ENCODE measurements at regions not wholly inside any gene's neighbourhood (a gene's known extent, or its start where the extent isn't known, plus 50 kb on each side); places are given as distances from the start of the nearest gene placed in this dataset.

GRCh38 chr16:72241008-72241407, 69.1 kb upstream of the PMFBP1 start:
- Histone ChIP-seq H3K79me2 (no peaks in the 10 kb centered on the region), H3K27me3 (no peaks in the 10 kb centered on the region), H3K4me3 (no peak overlapping the region), H3K9me2 (replicated peaks; ENCODE audit: insufficient read depth) (no peaks in the 10 kb centered on the region), H2AFZ (no peak overlapping the region), H3K36me3 (replicated peaks; ENCODE audit: insufficient read depth, low read depth) (no peaks in the 10 kb centered on the region), H3K4me1 (ENCODE audit: insufficient read depth) (no peaks in the 10 kb centered on the region), H3K4me2 (no peak overlapping the region), H4K20me1 (ENCODE audit: insufficient read depth, poor library complexity, severe bottlenecking) (no peaks in the 10 kb centered on the region), H3K27ac (no peak overlapping the region), H3K9me3 (ENCODE audit: low read depth) (no peaks in the 10 kb centered on the region)
- no peak for DNase-seq (ENCODE audit: low spot score)
- TF ChIP-seq EZH2 (IDR thresholded peaks at IDR 0.05; ENCODE audit: borderline replicate concordance) (no peak), EZH2phosphoT487 (IDR thresholded peaks at IDR 0.05; ENCODE audit: low read depth, severe bottlenecking, unreplicated experiment) (no peak)
- TF ChIP-seq, protein P1, sequence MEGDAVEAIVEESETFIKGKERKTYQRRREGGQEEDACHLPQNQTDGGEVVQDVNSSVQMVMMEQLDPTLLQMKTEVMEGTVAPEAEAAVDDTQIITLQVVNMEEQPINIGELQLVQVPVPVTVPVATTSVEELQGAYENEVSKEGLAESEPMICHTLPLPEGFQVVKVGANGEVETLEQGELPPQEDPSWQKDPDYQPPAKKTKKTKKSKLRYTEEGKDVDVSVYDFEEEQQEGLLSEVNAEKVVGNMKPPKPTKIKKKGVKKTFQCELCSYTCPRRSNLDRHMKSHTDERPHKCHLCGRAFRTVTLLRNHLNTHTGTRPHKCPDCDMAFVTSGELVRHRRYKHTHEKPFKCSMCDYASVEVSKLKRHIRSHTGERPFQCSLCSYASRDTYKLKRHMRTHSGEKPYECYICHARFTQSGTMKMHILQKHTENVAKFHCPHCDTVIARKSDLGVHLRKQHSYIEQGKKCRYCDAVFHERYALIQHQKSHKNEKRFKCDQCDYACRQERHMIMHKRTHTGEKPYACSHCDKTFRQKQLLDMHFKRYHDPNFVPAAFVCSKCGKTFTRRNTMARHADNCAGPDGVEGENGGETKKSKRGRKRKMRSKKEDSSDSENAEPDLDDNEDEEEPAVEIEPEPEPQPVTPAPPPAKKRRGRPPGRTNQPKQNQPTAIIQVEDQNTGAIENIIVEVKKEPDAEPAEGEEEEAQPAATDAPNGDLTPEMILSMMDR (IDR thresholded peaks at IDR 0.05; ENCODE audit: poor library complexity) = no peak
- 12% methylated on average over 1 of the region's 1 CpG for WGBS (ENCODE audit: low lambda C conversion rate, missing lambda C conversion rate)

DNA sequence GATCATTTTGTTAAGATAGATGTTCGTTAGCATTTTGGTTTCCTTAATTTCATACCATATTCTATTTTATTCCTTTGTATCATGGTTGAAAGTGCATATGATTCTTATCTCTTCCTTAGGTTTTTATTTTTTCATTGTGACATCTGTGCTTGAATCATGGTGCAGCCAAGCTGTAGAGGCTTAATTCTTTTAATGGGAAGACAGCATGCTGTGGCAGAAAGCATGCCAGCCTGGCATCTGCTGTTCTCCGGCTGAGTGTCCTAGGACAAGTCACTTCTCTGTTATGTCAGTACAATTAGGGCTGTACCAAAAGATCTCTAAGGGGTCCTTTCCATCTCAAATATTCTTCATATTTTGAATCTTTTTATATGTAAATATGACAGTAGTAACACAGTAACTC, 68.5 kb upstream of the PMFBP1 start:
- no peak for DNase-seq (ENCODE audit: low spot score)
- TF ChIP-seq EZH2 (IDR thresholded peaks at IDR 0.05; ENCODE audit: borderline replicate concordance) (no peak), EZH2phosphoT487 (IDR thresholded peaks at IDR 0.05; ENCODE audit: low read depth, severe bottlenecking, unreplicated experiment) (no peak)
- TF ChIP-seq, protein P1 (IDR thresholded peaks at IDR 0.05; ENCODE audit: poor library complexity) = no peak
- Histone ChIP-seq H3K36me3 (replicated peaks; ENCODE audit: insufficient read depth, low read depth) (no peaks in the 10 kb centered on the region), H3K4me1 (ENCODE audit: insufficient read depth) (no peaks in the 10 kb centered on the region), H4K20me1 (ENCODE audit: insufficient read depth, poor library complexity, severe bottlenecking) (no peaks in the 10 kb centered on the region), H3K9me2 (replicated peaks; ENCODE audit: insufficient read depth) (no peaks in the 10 kb centered on the region), H3K27me3 (no peaks in the 10 kb centered on the region), H3K27ac (no peak overlapping the region), H3K79me2 (no peaks in the 10 kb centered on the region), H3K4me2 (no peak overlapping the region), H2AFZ (no peak overlapping the region), H3K9me3 (ENCODE audit: low read depth) (no peaks in the 10 kb centered on the region), H3K4me3 (no peak overlapping the region)
- 90% methylated on average over 2 of the region's 2 CpGs for WGBS (ENCODE audit: low lambda C conversion rate, missing lambda C conversion rate)

GRCh38 chr16:72236866-72237265, 64.9 kb upstream of the PMFBP1 start:
- DNase-seq (ENCODE audit: low spot score) = no peak
- Histone ChIP-seq H3K4me1 (ENCODE audit: insufficient read depth) (no peaks in the 10 kb centered on the region), H3K4me2 (no peak overlapping the region), H3K4me3 (no peak overlapping the region), H3K36me3 (replicated peaks; ENCODE audit: insufficient read depth, low read depth) (no peaks in the 10 kb centered on the region), H3K27me3 (no peaks in the 10 kb centered on the region), H4K20me1 (ENCODE audit: insufficient read depth, poor library complexity, severe bottlenecking) (no peaks in the 10 kb centered on the region), H3K9me2 (replicated peaks; ENCODE audit: insufficient read depth) (no peaks in the 10 kb centered on the region), H3K9me3 (ENCODE audit: low read depth) (no peaks in the 10 kb centered on the region), H2AFZ (no peak overlapping the region), H3K27ac (no peak overlapping the region), H3K79me2 (no peaks in the 10 kb centered on the region)
- 83% methylated on average over 2 of the region's 2 CpGs for WGBS (ENCODE audit: low lambda C conversion rate, missing lambda C conversion rate)
- TF ChIP-seq, protein P1 (IDR thresholded peaks at IDR 0.05; ENCODE audit: poor library complexity) = no peak
- no peak for TF ChIP-seq EZH2phosphoT487 (IDR thresholded peaks at IDR 0.05; ENCODE audit: low read depth, severe bottlenecking, unreplicated experiment)
- TF ChIP-seq EZH2 (IDR thresholded peaks at IDR 0.05; ENCODE audit: borderline replicate concordance) = no peak

DNA sequence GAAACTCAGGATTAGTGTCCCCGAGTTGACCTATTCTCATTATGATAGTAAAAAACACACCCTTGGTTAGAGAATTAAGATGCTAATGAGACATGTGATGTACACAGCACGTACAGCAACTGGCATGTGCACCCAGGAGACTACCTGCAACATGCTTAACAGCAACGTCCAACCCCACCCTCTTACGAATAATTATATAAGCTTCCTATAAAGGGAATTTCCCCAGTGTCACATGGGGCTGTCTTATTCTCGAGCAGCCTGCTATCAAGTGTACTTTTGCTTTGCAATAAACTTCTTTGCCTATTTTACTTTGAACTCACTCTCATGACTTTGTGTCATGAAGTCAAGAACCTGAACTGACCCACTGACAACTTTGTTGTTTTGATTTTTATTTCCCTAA, 62.4 kb upstream of the PMFBP1 start:
- 86% methylated on average over 5 of the region's 5 CpGs for WGBS (ENCODE audit: low lambda C conversion rate, missing lambda C conversion rate)
- Histone ChIP-seq H3K9me2 (replicated peaks; ENCODE audit: insufficient read depth) (no peaks in the 10 kb centered on the region), H4K20me1 (ENCODE audit: insufficient read depth, poor library complexity, severe bottlenecking) (no peaks in the 10 kb centered on the region), H3K4me1 (ENCODE audit: insufficient read depth) (no peaks in the 10 kb centered on the region), H3K9me3 (ENCODE audit: low read depth) (no peaks in the 10 kb centered on the region), H3K27ac (no peak overlapping the region), H2AFZ (no peak overlapping the region), H3K79me2 (no peaks in the 10 kb centered on the region), H3K36me3 (replicated peaks; ENCODE audit: insufficient read depth, low read depth) (no peaks in the 10 kb centered on the region), H3K4me2 (no peak overlapping the region), H3K4me3 (no peak overlapping the region), H3K27me3 (no peaks in the 10 kb centered on the region)
- no peak for TF ChIP-seq EZH2 (IDR thresholded peaks at IDR 0.05; ENCODE audit: borderline replicate concordance)
- TF ChIP-seq EZH2phosphoT487 (IDR thresholded peaks at IDR 0.05; ENCODE audit: low read depth, severe bottlenecking, unreplicated experiment) = no peak
- TF ChIP-seq, protein P1 (IDR thresholded peaks at IDR 0.05; ENCODE audit: poor library complexity) = no peak
- DNase-seq (ENCODE audit: low spot score) = no peak

Data from hepatocyte (in vitro differentiated cells).